ENCODE measurements at regions not wholly inside any gene's neighbourhood (a gene's known extent, or its start where the extent isn't known, plus 50 kb on each side); places are given as distances from the start of the nearest gene placed in this dataset.
A peak's percentile ranks its signal among the peaks of the same experiment; 100 is the strongest.

DNA sequence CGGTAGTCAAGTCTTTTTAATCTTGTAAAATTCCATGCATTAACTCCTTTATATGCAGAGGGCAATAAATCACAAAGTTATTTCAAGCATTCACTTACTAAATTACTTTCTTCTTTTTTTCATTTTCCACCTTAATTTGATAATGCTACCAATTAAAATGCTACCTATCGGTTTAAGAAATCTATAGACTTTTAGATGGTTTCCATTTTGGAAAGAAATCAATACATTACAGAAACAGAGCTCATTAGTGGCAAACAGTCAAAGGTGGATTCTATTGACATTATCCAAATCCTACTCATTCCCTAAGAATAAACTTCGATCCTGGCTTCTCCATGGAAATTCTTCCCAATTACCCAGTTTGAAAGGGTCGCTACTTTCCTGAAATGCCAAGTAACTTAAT is 176.5 kb downstream of the MREG start:
- no peak overlapping the region for H3K4me3 ChIP-seq (ENCODE audit: insufficient read depth, low read length)
- H4K20me1 ChIP-seq (ENCODE audit: insufficient read depth, low read length): no peaks in the 10 kb centered on the region
- H3K27me3 ChIP-seq (ENCODE audit: insufficient read depth, low read length): no peaks in the 10 kb centered on the region
- H3K79me2 ChIP-seq (ENCODE audit: insufficient read depth, low read length): no peaks in the 10 kb centered on the region
- TF ChIP-seq, protein P1, sequence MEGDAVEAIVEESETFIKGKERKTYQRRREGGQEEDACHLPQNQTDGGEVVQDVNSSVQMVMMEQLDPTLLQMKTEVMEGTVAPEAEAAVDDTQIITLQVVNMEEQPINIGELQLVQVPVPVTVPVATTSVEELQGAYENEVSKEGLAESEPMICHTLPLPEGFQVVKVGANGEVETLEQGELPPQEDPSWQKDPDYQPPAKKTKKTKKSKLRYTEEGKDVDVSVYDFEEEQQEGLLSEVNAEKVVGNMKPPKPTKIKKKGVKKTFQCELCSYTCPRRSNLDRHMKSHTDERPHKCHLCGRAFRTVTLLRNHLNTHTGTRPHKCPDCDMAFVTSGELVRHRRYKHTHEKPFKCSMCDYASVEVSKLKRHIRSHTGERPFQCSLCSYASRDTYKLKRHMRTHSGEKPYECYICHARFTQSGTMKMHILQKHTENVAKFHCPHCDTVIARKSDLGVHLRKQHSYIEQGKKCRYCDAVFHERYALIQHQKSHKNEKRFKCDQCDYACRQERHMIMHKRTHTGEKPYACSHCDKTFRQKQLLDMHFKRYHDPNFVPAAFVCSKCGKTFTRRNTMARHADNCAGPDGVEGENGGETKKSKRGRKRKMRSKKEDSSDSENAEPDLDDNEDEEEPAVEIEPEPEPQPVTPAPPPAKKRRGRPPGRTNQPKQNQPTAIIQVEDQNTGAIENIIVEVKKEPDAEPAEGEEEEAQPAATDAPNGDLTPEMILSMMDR (IDR thresholded peaks at IDR 0.05; ENCODE audit: extremely low read depth, low read depth, low read length): no peak
- no peaks in the 10 kb centered on the region for H3K36me3 ChIP-seq (ENCODE audit: insufficient read depth, low read length)
- no peak overlapping the region for H2AFZ ChIP-seq (ENCODE audit: low read length)
- DNase-seq (ENCODE audit: insufficient read length, low spot score, missing footprints): no peak
- H3K4me1 ChIP-seq (ENCODE audit: insufficient read depth, low read length): peaks cover 8% of the 10 kb centered on the region
- no peaks in the 10 kb centered on the region for H3K9me3 ChIP-seq (ENCODE audit: low read depth, low read length)
- no peak overlapping the region for H3K27ac ChIP-seq (ENCODE audit: low read depth, low read length)
- H3K4me2 ChIP-seq (ENCODE audit: insufficient read depth, low read length): no peak overlapping the region

DNA sequence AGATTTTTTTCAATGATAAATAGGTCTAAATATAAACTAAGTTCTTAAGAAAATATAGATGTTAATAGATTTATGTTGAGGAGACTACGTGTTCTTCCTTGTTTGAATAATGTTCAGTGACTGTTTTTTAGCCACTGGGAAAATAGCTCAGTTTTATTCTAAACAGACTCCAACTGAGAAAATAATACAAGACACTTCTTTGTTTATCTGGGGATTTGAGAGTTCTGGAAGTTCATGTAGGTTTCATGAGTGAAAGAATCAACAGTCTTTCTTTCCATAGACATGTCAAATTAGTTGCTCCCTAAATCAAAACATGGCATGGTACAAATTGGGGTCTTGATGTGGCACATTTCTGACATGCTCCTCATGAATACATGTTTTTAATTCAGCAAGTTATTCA is 177.7 kb downstream of the MREG start:
- TF ChIP-seq, protein P1 (IDR thresholded peaks at IDR 0.05; ENCODE audit: extremely low read depth, low read depth, low read length): no peak
- Histone ChIP-seq H2AFZ (ENCODE audit: low read length) (peak overlapping the region; percentile 5), H3K36me3 (ENCODE audit: insufficient read depth, low read length) (no peaks in the 10 kb centered on the region), H3K4me3 (ENCODE audit: insufficient read depth, low read length) (no peak overlapping the region), H3K9me3 (ENCODE audit: low read depth, low read length) (no peaks in the 10 kb centered on the region), H4K20me1 (ENCODE audit: insufficient read depth, low read length) (no peaks in the 10 kb centered on the region), H3K4me1 (ENCODE audit: insufficient read depth, low read length) (peaks cover 16% of the 10 kb centered on the region), H3K27me3 (ENCODE audit: insufficient read depth, low read length) (no peaks in the 10 kb centered on the region), H3K27ac (ENCODE audit: low read depth, low read length) (no peak overlapping the region), H3K79me2 (ENCODE audit: insufficient read depth, low read length) (no peaks in the 10 kb centered on the region), H3K4me2 (ENCODE audit: insufficient read depth, low read length) (no peak overlapping the region)
- no peak for DNase-seq (ENCODE audit: insufficient read length, low spot score, missing footprints)

DNA sequence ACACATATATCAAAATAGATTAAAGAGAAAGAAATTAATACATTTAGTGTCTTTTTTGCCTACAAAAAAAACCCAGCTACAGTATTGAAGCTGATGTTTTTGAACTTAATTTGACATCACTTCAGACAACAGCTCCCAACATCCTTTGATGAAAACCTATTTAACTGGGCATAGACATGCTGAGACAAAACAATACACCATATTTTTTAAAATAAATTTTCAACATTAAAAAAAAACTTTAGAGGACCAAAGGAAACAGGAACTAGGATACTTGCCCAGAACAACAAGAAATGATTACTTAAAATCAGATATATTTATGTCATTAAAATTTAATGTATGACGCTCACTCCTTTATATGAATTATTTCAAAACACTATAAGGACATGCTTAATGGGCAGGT is 178.1 kb downstream of the MREG start:
- Histone ChIP-seq H3K36me3 (ENCODE audit: insufficient read depth, low read length) (no peaks in the 10 kb centered on the region), H3K4me1 (ENCODE audit: insufficient read depth, low read length) (peaks cover 20% of the 10 kb centered on the region), H3K4me2 (ENCODE audit: insufficient read depth, low read length) (no peak overlapping the region), H3K27me3 (ENCODE audit: insufficient read depth, low read length) (no peaks in the 10 kb centered on the region), H4K20me1 (ENCODE audit: insufficient read depth, low read length) (no peaks in the 10 kb centered on the region), H3K4me3 (ENCODE audit: insufficient read depth, low read length) (no peak overlapping the region), H3K27ac (ENCODE audit: low read depth, low read length) (no peak overlapping the region), H2AFZ (ENCODE audit: low read length) (no peak overlapping the region), H3K79me2 (ENCODE audit: insufficient read depth, low read length) (no peaks in the 10 kb centered on the region), H3K9me3 (ENCODE audit: low read depth, low read length) (no peaks in the 10 kb centered on the region)
- DNase-seq (ENCODE audit: insufficient read length, low spot score, missing footprints): no peak
- TF ChIP-seq, protein P1 (IDR thresholded peaks at IDR 0.05; ENCODE audit: extremely low read depth, low read depth, low read length): no peak

DNA sequence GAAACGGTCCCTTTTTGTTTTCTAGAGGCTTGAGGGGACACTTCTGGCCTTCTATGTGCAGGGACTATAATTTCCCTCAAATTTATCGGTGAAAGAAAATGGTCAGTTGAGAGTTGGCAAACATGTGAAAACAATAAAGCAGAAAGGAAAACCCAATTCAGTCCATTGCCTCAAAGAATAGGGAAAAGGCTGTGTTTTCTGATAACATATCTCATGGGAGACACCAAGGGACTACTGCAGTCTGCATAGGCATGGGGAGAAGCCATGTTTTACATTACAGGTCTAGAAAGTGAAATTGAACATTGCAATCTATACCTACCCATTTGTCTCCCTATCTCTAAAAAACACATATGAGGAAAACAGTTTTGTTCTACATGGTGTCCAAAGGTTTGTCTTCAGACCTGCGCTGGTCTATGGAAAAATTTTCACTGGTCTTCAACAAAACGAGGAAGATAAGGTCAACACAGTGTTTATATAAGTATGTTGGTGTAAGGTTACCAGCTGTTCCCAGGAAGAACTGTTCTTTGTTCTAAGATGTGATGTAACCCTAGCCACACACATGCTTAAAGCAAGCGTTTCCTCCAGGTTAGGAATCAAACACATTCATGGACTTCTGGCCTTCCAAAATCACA is 179.7 kb downstream of the MREG start:
- H3K36me3 ChIP-seq (ENCODE audit: insufficient read depth, low read length): no peaks in the 10 kb centered on the region
- TF ChIP-seq, protein P1 (IDR thresholded peaks at IDR 0.05; ENCODE audit: extremely low read depth, low read depth, low read length): no peak
- no peaks in the 10 kb centered on the region for H4K20me1 ChIP-seq (ENCODE audit: insufficient read depth, low read length)
- no peak overlapping the region for H3K4me3 ChIP-seq (ENCODE audit: insufficient read depth, low read length)
- DNase-seq (ENCODE audit: insufficient read length, low spot score, missing footprints): no peak
- H3K27ac ChIP-seq (ENCODE audit: low read depth, low read length): no peak overlapping the region
- no peaks in the 10 kb centered on the region for H3K79me2 ChIP-seq (ENCODE audit: insufficient read depth, low read length)
- H2AFZ ChIP-seq (ENCODE audit: low read length): no peak overlapping the region
- H3K4me2 ChIP-seq (ENCODE audit: insufficient read depth, low read length): no peak overlapping the region
- peaks cover 23% of the 10 kb centered on the region for H3K4me1 ChIP-seq (ENCODE audit: insufficient read depth, low read length)
- no peaks in the 10 kb centered on the region for H3K27me3 ChIP-seq (ENCODE audit: insufficient read depth, low read length)
- H3K9me3 ChIP-seq (ENCODE audit: low read depth, low read length): no peaks in the 10 kb centered on the region

Measured in osteoblast (primary cell).